ENCODE measurements at regions not wholly inside any gene's neighbourhood (a gene's known extent, or its start where the extent isn't known, plus 50 kb on each side); places are given as distances from the start of the nearest gene placed in this dataset.

DNA sequence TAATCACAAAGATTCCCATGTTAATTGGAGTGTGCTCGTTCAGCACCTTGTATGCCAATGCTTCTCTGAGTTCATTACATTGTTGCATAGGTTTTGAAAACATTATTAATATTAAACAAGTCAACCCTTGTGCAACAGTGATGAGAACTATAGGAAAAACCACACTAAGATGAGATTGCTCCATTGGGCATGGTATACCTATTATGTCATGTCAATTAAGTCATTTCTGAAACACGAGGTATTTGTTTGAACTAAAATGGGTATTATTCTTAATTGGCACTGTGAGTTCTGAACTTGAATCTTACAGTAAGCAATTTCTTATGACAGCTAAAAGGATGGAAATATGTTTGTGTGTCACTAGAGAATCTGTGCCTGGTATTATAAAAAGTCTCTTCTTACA is 447.7 kb downstream of the EFNA5 start:
- Histone ChIP-seq H3K4me3 (no peak overlapping the region), H3K36me3 (no peaks in the 10 kb centered on the region), H3K27ac (no peak overlapping the region), H3K27me3 (no peaks in the 10 kb centered on the region), H3K9me3 (no peaks in the 10 kb centered on the region), H3K4me1 (no peaks in the 10 kb centered on the region)
- 85 to 90% (median 86%) methylated on average over 2 of the region's 2 CpGs for WGBS, 5 donors
- no peak for TF ChIP-seq POLR2AphosphoS5 (IDR thresholded peaks at IDR 0.05)
- TF ChIP-seq, protein P1, sequence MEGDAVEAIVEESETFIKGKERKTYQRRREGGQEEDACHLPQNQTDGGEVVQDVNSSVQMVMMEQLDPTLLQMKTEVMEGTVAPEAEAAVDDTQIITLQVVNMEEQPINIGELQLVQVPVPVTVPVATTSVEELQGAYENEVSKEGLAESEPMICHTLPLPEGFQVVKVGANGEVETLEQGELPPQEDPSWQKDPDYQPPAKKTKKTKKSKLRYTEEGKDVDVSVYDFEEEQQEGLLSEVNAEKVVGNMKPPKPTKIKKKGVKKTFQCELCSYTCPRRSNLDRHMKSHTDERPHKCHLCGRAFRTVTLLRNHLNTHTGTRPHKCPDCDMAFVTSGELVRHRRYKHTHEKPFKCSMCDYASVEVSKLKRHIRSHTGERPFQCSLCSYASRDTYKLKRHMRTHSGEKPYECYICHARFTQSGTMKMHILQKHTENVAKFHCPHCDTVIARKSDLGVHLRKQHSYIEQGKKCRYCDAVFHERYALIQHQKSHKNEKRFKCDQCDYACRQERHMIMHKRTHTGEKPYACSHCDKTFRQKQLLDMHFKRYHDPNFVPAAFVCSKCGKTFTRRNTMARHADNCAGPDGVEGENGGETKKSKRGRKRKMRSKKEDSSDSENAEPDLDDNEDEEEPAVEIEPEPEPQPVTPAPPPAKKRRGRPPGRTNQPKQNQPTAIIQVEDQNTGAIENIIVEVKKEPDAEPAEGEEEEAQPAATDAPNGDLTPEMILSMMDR (IDR thresholded peaks at IDR 0.05) = no peak
- no peak for TF ChIP-seq EP300 (IDR thresholded peaks at IDR 0.05)
- no peak for TF ChIP-seq POLR2A (IDR thresholded peaks at IDR 0.05)
- no peak for DNase-seq
- intact Hi-C loops (cut with DNase I; ENCODE audit: low total_unique reads) = no loop called here

DNA sequence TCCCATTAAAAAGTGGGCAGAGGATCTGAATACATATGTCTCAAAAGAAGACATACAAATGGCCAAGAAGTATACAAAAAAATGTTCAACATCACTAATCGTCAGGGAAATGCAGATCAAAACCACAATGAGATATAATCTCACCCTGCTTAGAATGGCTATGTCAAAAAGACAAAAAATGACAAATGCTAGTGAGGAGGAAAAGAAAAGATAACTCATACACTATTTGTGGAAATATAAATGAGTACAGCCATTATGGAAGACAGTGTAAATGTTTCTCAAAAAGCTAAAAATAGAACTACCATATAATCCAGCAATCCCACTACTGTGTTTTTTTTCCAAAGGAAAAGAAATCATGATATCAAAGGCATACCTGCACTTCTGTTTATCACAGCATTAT is 450.7 kb downstream of the EFNA5 start:
- Histone ChIP-seq H3K27me3 (no peaks in the 10 kb centered on the region), H3K4me3 (no peak overlapping the region), H3K36me3 (no peaks in the 10 kb centered on the region), H3K9me3 (no peaks in the 10 kb centered on the region), H3K27ac (no peak overlapping the region), H3K4me1 (no peaks in the 10 kb centered on the region)
- no peak for TF ChIP-seq EP300 (IDR thresholded peaks at IDR 0.05)
- TF ChIP-seq POLR2AphosphoS5 (IDR thresholded peaks at IDR 0.05) = no peak
- TF ChIP-seq, protein P1 (IDR thresholded peaks at IDR 0.05) = no peak
- no peak for TF ChIP-seq POLR2A (IDR thresholded peaks at IDR 0.05)
- WGBS, 5 donors = 43 to 69% (median 50%) methylated on average over 1 of the region's 1 CpG
- intact Hi-C loops (cut with DNase I; ENCODE audit: low total_unique reads) = no loop called here
- DNase-seq = no peak

DNA sequence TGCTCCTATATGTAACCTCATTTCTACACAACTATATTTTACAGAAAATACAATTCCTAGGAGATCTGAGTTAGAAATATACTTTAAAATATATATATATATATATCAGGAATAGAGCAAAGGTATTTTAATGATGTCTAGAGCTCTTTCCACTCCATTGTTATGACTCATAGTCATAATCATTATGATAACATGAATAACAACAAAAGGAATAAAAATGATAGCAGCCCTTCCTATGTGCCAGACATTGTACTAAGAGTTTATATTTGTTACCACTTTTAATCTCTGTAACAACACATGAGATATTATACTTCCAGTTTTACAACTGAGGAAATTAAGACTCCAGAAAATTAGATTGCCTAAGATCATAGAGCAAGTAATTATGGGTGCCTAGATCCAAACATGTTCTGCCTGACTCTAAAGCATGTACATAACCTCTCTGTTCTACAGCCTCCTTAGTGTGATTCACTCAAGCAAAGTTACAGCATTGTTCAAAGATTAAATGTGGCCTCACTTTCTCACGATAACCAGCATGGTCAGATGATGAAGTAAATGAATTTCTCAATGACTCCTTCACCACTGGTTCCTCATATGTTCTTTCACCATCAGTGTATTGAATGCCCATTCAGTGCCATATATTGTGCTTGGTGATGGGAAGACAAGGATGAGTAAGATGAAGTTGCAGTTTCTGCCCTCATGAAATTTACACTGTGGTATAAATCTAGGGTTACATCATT is 452.1 kb downstream of the EFNA5 start:
- no peaks in the 10 kb centered on the region for H3K36me3 ChIP-seq
- DNase-seq = no peak
- H3K4me1 ChIP-seq = no peaks in the 10 kb centered on the region
- no peak overlapping the region for H3K4me3 ChIP-seq
- no peak overlapping the region for H3K27ac ChIP-seq
- intact Hi-C loops (cut with DNase I; ENCODE audit: low total_unique reads) = no loop called here
- WGBS, 5 donors = 59 to 76% (median 67%) methylated on average over 1 of the region's 1 CpG
- no peaks in the 10 kb centered on the region for H3K27me3 ChIP-seq
- peak in 1 of 3 donors; percentile 4 for TF ChIP-seq POLR2AphosphoS5 (IDR thresholded peaks at IDR 0.05)
- TF ChIP-seq, protein P1 (IDR thresholded peaks at IDR 0.05) = no peak
- H3K9me3 ChIP-seq = no peaks in the 10 kb centered on the region

DNA sequence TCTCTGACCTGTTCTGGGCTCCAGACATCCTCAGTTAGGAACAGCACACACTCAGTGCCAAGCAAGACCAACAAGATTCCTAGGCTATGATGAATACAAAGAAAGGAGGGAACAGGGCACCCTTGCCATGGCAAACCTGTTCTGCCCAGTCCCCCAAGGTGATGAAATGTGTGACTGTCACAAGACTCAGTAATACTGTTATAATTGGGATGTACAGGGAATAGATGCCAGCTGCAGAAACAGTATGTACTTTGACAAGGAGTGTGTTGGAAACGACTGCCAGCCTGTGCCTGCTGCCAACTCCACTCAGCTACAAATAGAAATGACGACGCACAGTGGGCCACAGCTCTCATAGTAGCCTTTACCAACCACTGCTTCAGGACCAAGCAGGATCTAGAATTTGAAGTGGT is 453.0 kb downstream of the EFNA5 start:
- intact Hi-C loops (cut with DNase I; ENCODE audit: low total_unique reads) = no loop called here
- no peaks in the 10 kb centered on the region for H3K27me3 ChIP-seq
- no peaks in the 10 kb centered on the region for H3K36me3 ChIP-seq
- WGBS, 5 donors = 58 to 76% (median 73%) methylated on average over 3 of the region's 3 CpGs
- peak in 1 of 2 donors; percentile 33 for DNase-seq
- no peak overlapping the region for H3K27ac ChIP-seq
- H3K4me1 ChIP-seq = no peaks in the 10 kb centered on the region
- no peak for TF ChIP-seq POLR2A (IDR thresholded peaks at IDR 0.05)
- TF ChIP-seq, protein P1 (IDR thresholded peaks at IDR 0.05) = no peak
- peak; percentile 32 for TF ChIP-seq EP300 (IDR thresholded peaks at IDR 0.05)
- TF ChIP-seq POLR2AphosphoS5 (IDR thresholded peaks at IDR 0.05) = peak in 2 of 3 donors; percentile 62 to 63
- no peaks in the 10 kb centered on the region for H3K9me3 ChIP-seq
- H3K4me3 ChIP-seq = no peak overlapping the region

All from stomach (tissue), 8 donors.